ENCODE measurements at regions not wholly inside any gene's neighbourhood (a gene's known extent, or its start where the extent isn't known, plus 50 kb on each side); places are given as distances from the start of the nearest gene placed in this dataset.

- Histone ChIP-seq H3K9me2 (ENCODE audit: insufficient read depth, low read length) (no peaks in the 10 kb centered on the region), H3K4me3 (ENCODE audit: low read depth, low read length, poor library complexity, severe bottlenecking) (no peak overlapping the region), H3K79me2 (ENCODE audit: insufficient read depth, low read depth, low read length) (no peaks in the 10 kb centered on the region), H3K4me1 (ENCODE audit: insufficient read depth, low read length, poor library complexity, severe bottlenecking) (no peaks in the 10 kb centered on the region), H2AFZ (ENCODE audit: low read length) (no peak overlapping the region), H4K20me1 (ENCODE audit: insufficient read depth, low read length) (no peaks in the 10 kb centered on the region), H3K27ac (ENCODE audit: low read depth, low read length, poor library complexity, severe bottlenecking) (no peak overlapping the region), H3K4me2 (ENCODE audit: low read length) (no peak overlapping the region), H3K36me3 (ENCODE audit: insufficient read depth, low read length) (no peaks in the 10 kb centered on the region), H3K9me3 (ENCODE audit: low read length) (no peaks in the 10 kb centered on the region)
- DNase-seq (ENCODE audit: low spot score): no peak
- TF ChIP-seq EZH2phosphoT487 (IDR thresholded peaks at IDR 0.05; ENCODE audit: borderline replicate concordance, low read depth, low read length) (no peak), CTCF (conservative IDR thresholded peaks at IDR 0.05; ENCODE audit: low read length) (no peak)
- POLR2A ChIA-PET: interaction anchor here (0.8 kb wide), 1 partner anchor 82 kb away, joined by 3 read pairs; no protein-coding TSS in a partner anchor
- CTCF ChIA-PET (ENCODE audit: unreplicated experiment): no interaction called here
- BruUV-seq (replicated peaks): no TSS peak
- intact Hi-C loops (cut with micrococcal nuclease; ENCODE audit: unreplicated experiment): no loop called here
Observed at GRCh38 chr12:72134246-72135020, 137.7 kb upstream of the TRHDE start.

GRCh38 chr12:72135021-72135301 is 137.2 kb upstream of the TRHDE start:
- no peak for DNase-seq (ENCODE audit: low spot score)
- CTCF ChIA-PET (ENCODE audit: unreplicated experiment): interaction anchor here (0.6 kb wide), 1 partner anchor 79 kb away, joined by 3 read pairs; no protein-coding TSS in a partner anchor
- POLR2A ChIA-PET: interaction anchor here (0.8 kb wide), 1 partner anchor 83 kb away, joined by 3 read pairs; no protein-coding TSS in a partner anchor
- BruUV-seq (replicated peaks): no TSS peak
- intact Hi-C loops (cut with micrococcal nuclease; ENCODE audit: unreplicated experiment): no loop called here
- Histone ChIP-seq H3K4me3 (ENCODE audit: low read depth, low read length, poor library complexity, severe bottlenecking) (no peak overlapping the region), H3K9me2 (ENCODE audit: insufficient read depth, low read length) (no peaks in the 10 kb centered on the region), H3K36me3 (ENCODE audit: insufficient read depth, low read length) (no peaks in the 10 kb centered on the region), H2AFZ (ENCODE audit: low read length) (no peak overlapping the region), H4K20me1 (ENCODE audit: insufficient read depth, low read length) (no peaks in the 10 kb centered on the region), H3K27ac (ENCODE audit: low read depth, low read length, poor library complexity, severe bottlenecking) (no peak overlapping the region), H3K4me1 (ENCODE audit: insufficient read depth, low read length, poor library complexity, severe bottlenecking) (no peaks in the 10 kb centered on the region), H3K9me3 (ENCODE audit: low read length) (no peaks in the 10 kb centered on the region), H3K4me2 (ENCODE audit: low read length) (no peak overlapping the region), H3K79me2 (ENCODE audit: insufficient read depth, low read depth, low read length) (no peaks in the 10 kb centered on the region)
- TF ChIP-seq CTCF (conservative IDR thresholded peaks at IDR 0.05; ENCODE audit: low read length) (no peak), EZH2phosphoT487 (IDR thresholded peaks at IDR 0.05; ENCODE audit: borderline replicate concordance, low read depth, low read length) (no peak)

GRCh38 chr12:72136792-72137191 is 135.4 kb upstream of the TRHDE start:
- ChIA-PET CTCF (ENCODE audit: unreplicated experiment) (no interaction called here), POLR2A (no interaction called here)
- H3K4me1 ChIP-seq (ENCODE audit: insufficient read depth, low read length, poor library complexity, severe bottlenecking): no peaks in the 10 kb centered on the region
- no peak overlapping the region for H2AFZ ChIP-seq (ENCODE audit: low read length)
- H4K20me1 ChIP-seq (ENCODE audit: insufficient read depth, low read length): no peaks in the 10 kb centered on the region
- no peaks in the 10 kb centered on the region for H3K9me2 ChIP-seq (ENCODE audit: insufficient read depth, low read length)
- H3K27ac ChIP-seq (ENCODE audit: low read depth, low read length, poor library complexity, severe bottlenecking): no peak overlapping the region
- BruUV-seq (replicated peaks): no TSS peak
- TF ChIP-seq CTCF (conservative IDR thresholded peaks at IDR 0.05; ENCODE audit: low read length) (no peak), EZH2phosphoT487 (IDR thresholded peaks at IDR 0.05; ENCODE audit: borderline replicate concordance, low read depth, low read length) (no peak)
- intact Hi-C loops (cut with micrococcal nuclease; ENCODE audit: unreplicated experiment): no loop called here
- DNase-seq (ENCODE audit: low spot score): no peak
- H3K4me3 ChIP-seq (ENCODE audit: low read depth, low read length, poor library complexity, severe bottlenecking): no peak overlapping the region
- H3K36me3 ChIP-seq (ENCODE audit: insufficient read depth, low read length): no peaks in the 10 kb centered on the region
- H3K9me3 ChIP-seq (ENCODE audit: low read length): no peaks in the 10 kb centered on the region
- H3K4me2 ChIP-seq (ENCODE audit: low read length): no peak overlapping the region
- no peaks in the 10 kb centered on the region for H3K79me2 ChIP-seq (ENCODE audit: insufficient read depth, low read depth, low read length)

Measured in OCI-LY7 (cell line).